AML-193 (cell line): ENCODE measurements at regions not wholly inside any gene's neighbourhood (a gene's known extent, or its start where the extent isn't known, plus 50 kb on each side); places are given as distances from the start of the nearest gene placed in this dataset.

ENCODE experiments used
- DNase-seq, 2 experiments: peaks; one replicate each; lab custom pipeline; 2025; lab: John Stamatoyannopoulos, UW

- DNase-seq = no peak
Observed at GRCh38 chr7:49371771-49372170, 401.7 kb upstream of the VWC2 start.

- no peak for DNase-seq
Observed at GRCh38 chr7:49376817-49377375, 396.5 kb upstream of the VWC2 start.

GRCh38 chr7:49386792-49387191, 386.6 kb upstream of the VWC2 start:
- DNase-seq = no peak

- DNase-seq = no peak
Observed at GRCh38 chr7:49389871-49390479, 383.5 kb upstream of the VWC2 start.

- no peak for DNase-seq
Observed at GRCh38 chr7:49396229-49396628, 377.2 kb upstream of the VWC2 start.

- DNase-seq = no peak
Observed at GRCh38 chr7:49397750-49398149, 375.7 kb upstream of the VWC2 start.

GRCh38 chr7:49398236-49398635, 375.2 kb upstream of the VWC2 start:
- no peak for DNase-seq

GRCh38 chr7:49398746-49399145, 374.7 kb upstream of the VWC2 start:
- no peak for DNase-seq

GRCh38 chr7:49400891-49401550, 372.4 kb upstream of the VWC2 start:
- no peak for DNase-seq

GRCh38 chr7:49403844-49404243, 369.6 kb upstream of the VWC2 start:
- DNase-seq = no peak

GRCh38 chr7:49407205-49407604, 366.2 kb upstream of the VWC2 start:
- no peak for DNase-seq

GRCh38 chr7:49417034-49417433, 356.4 kb upstream of the VWC2 start:
- DNase-seq = no peak

- DNase-seq = no peak
Observed at GRCh38 chr7:49418963-49419362, 354.5 kb upstream of the VWC2 start.

GRCh38 chr7:49422564-49422963, 350.9 kb upstream of the VWC2 start:
- DNase-seq = no peak

GRCh38 chr7:49424109-49424508, 349.3 kb upstream of the VWC2 start:
- DNase-seq = no peak

- DNase-seq = no peak
Observed at GRCh38 chr7:49425277-49425818, 348.1 kb upstream of the VWC2 start.

GRCh38 chr7:49432254-49432653, 341.2 kb upstream of the VWC2 start:
- no peak for DNase-seq

- DNase-seq = no peak
Observed at GRCh38 chr7:49433794-49434193, 339.6 kb upstream of the VWC2 start.

- no peak for DNase-seq
Observed at GRCh38 chr7:49434846-49435245, 338.6 kb upstream of the VWC2 start.

- DNase-seq = no peak
Observed at GRCh38 chr7:49438281-49438680, 335.2 kb upstream of the VWC2 start.

- no peak for DNase-seq
Observed at GRCh38 chr7:49443515-49443914, 329.9 kb upstream of the VWC2 start.

GRCh38 chr7:49453486-49453885, 320.0 kb upstream of the VWC2 start:
- no peak for DNase-seq

- DNase-seq = no peak
Observed at GRCh38 chr7:49479441-49479840, 294.0 kb upstream of the VWC2 start.
